Keratinocyte (primary cell): ENCODE measurements at regions not wholly inside any gene's neighbourhood (a gene's known extent, or its start where the extent isn't known, plus 50 kb on each side); places are given as distances from the start of the nearest gene placed in this dataset.

ENCODE experiments used
- DNase-seq: peaks from one replicate; pipeline ENCODE4 v3.0.0-alpha.2; 2011; ENCODE audit warnings: low read depth, missing footprints, low spot score
- FAIRE-seq: peaks from 2 replicates; lab custom pipeline; 2011; peaks lifted over from hg19 to GRCh38; lab: Jason Lieb, UNC
- H2AFZ ChIP-seq: 2 replicates; pipeline ENCODE4 v1.6.0; 2012; ENCODE audit warnings: low read length, control low read depth, inconsistent platforms; ENCODE audit not compliant: control insufficient read depth
- H3K27ac ChIP-seq: 2 replicates; pipeline ENCODE4 v1.5.1; 2011; ENCODE audit warnings: low read length; ENCODE audit not compliant: control insufficient read depth, insufficient read depth
- H3K27me3 ChIP-seq: 3 replicates; pipeline ENCODE4 v1.6.0; 2011; ENCODE audit warnings: low read length; ENCODE audit not compliant: control insufficient read depth, insufficient read depth; ENCODE audit errors: extremely low read depth
- H3K36me3 ChIP-seq, 2 experiments: 2 replicates in 1 of 2; 3 replicates in 1 of 2; pipeline ENCODE4 v1.5.1; 2011; ENCODE audit warnings: low read length in 2 of 2, mild to moderate bottlenecking in 1 of 2; ENCODE audit not compliant: control insufficient read depth in 2 of 2, insufficient read depth in 2 of 2; ENCODE audit errors: extremely low read depth in 1 of 2
- H3K4me1 ChIP-seq: 3 replicates; pipeline ENCODE4 v1.5.1; 2011; ENCODE audit warnings: low read length; ENCODE audit not compliant: control insufficient read depth, insufficient read depth; ENCODE audit errors: extremely low read depth
- H3K4me2 ChIP-seq: 3 replicates; pipeline ENCODE4 v1.6.0; 2011; ENCODE audit warnings: low read depth, low read length; ENCODE audit not compliant: control insufficient read depth, insufficient read depth; ENCODE audit errors: extremely low read depth
- H3K4me3 ChIP-seq, 3 experiments: fragments of 200-600 bp in 1 of 3; sonication (generic) in 1 of 3; 2 replicates in 2 of 3; 3 replicates in 1 of 3; pipeline ENCODE4 v1.5.1; 2011 to 2016; ENCODE audit warnings: low read length in 3 of 3, mild to moderate bottlenecking in 3 of 3, control low read depth in 2 of 3, inconsistent platforms in 1 of 3, low read depth in 1 of 3, mixed read lengths in 1 of 3, mixed run types in 1 of 3, moderate library complexity in 1 of 3; ENCODE audit not compliant: control insufficient read depth in 2 of 3, insufficient read depth in 2 of 3; ENCODE audit errors: extremely low read depth in 1 of 3
- H3K79me2 ChIP-seq: 2 replicates; pipeline ENCODE4 v1.6.0; 2012; ENCODE audit warnings: low read length; ENCODE audit not compliant: control insufficient read depth, insufficient read depth
- H3K9ac ChIP-seq: 3 replicates; pipeline ENCODE4 v1.6.0; 2011; ENCODE audit warnings: low read length; ENCODE audit not compliant: control insufficient read depth, insufficient read depth; ENCODE audit errors: extremely low read depth
- H3K9me1 ChIP-seq: 3 replicates; pipeline ENCODE4 v1.6.0; 2011; ENCODE audit warnings: low read length; ENCODE audit not compliant: control insufficient read depth, insufficient read depth; ENCODE audit errors: extremely low read depth
- H3K9me3 ChIP-seq: 2 replicates; pipeline ENCODE4 v1.5.1; 2012; ENCODE audit warnings: low read depth, low read length; ENCODE audit not compliant: control insufficient read depth
- H4K20me1 ChIP-seq: 3 replicates; pipeline ENCODE4 v1.6.0; 2011; ENCODE audit warnings: low read length; ENCODE audit not compliant: control insufficient read depth, insufficient read depth; ENCODE audit errors: extremely low read depth
- CTCF ChIP-seq, 3 experiments: IDR thresholded peaks in 1 of 3; conservative IDR thresholded peaks in 1 of 3; optimal IDR thresholded peaks in 1 of 3; 2 replicates in 2 of 3; 3 replicates in 1 of 3; pipeline versions ENCODE3 to v1.5.1; 2011; ENCODE audit warnings: low read length in 3 of 3, mild to moderate bottlenecking in 3 of 3, moderate library complexity in 2 of 3, control low read depth in 1 of 3, inconsistent platforms in 1 of 3; ENCODE audit not compliant: insufficient read depth in 2 of 3; ENCODE audit errors: extremely low read depth in 1 of 3
- EZH2 ChIP-seq: IDR thresholded peaks from one replicate; pipeline ENCODE4 v1.6.1; 2012; ENCODE audit warnings: inconsistent platforms, mild to moderate bottlenecking, low read length, moderate library complexity
- dilution Hi-C: fragments of 300-500 bp; cut with MboI; formaldehyde crosslinking; loops from one replicate; pipeline ENCODE4 v1.7.0; 2020; ENCODE audit warnings: low sequenced_read_pairs; ENCODE audit not compliant: extremely low pct_ligation_motif_present

GRCh38 chr6:125377621-125378020 is 75.9 kb upstream of the HDDC2 start:
- dilution Hi-C loops = no loop called here
- H3K4me2 ChIP-seq = no peak overlapping the region
- H3K4me1 ChIP-seq = no peaks in the 10 kb centered on the region
- no peaks in the 10 kb centered on the region for H3K9me1 ChIP-seq
- H3K9ac ChIP-seq = no peak overlapping the region
- H3K9me3 ChIP-seq = no peaks in the 10 kb centered on the region
- H3K79me2 ChIP-seq = no peaks in the 10 kb centered on the region
- FAIRE-seq = no peak
- TF ChIP-seq EZH2 = no peak
- no peak for TF ChIP-seq CTCF (optimal IDR thresholded peaks at IDR 0.05 in 1 of 3, IDR thresholded peaks at IDR 0.05 in 1 of 3, conservative IDR thresholded peaks at IDR 0.05 in 1 of 3; ENCODE audit: extremely low read depth in 1 of 3, insufficient read depth in 2 of 3, low read length in 3 of 3)
- H3K4me3 ChIP-seq = no peak overlapping the region
- no peak overlapping the region for H2AFZ ChIP-seq
- DNase-seq = no peak
- H4K20me1 ChIP-seq = no peaks in the 10 kb centered on the region
- H3K27me3 ChIP-seq = no peaks in the 10 kb centered on the region
- no peaks in the 10 kb centered on the region for H3K36me3 ChIP-seq
- no peak overlapping the region for H3K27ac ChIP-seq

DNA sequence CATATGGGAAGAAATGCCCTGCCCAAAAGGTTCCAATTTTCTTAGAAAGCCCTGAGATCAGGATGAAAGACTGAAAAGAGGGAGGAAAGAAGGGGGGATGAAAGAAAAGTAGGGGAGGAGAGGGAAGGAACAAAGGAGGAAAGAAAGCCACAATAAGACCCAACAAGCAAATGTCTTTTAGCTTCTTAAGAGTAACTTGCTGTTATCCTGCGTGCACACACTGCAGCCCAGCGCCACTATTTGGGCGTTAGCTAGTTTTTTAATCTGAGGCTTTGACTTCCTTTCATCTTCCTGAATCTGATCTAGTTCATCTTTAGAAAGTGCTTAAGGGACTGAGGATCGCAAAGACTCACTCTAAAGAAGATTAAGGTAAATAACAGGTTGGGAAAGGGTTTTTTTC is 77.4 kb upstream of the HDDC2 start:
- DNase-seq (no peak), FAIRE-seq (no peak)
- H3K4me1 ChIP-seq = no peaks in the 10 kb centered on the region
- no peak overlapping the region for H3K27ac ChIP-seq
- no peak overlapping the region for H3K4me2 ChIP-seq
- TF ChIP-seq CTCF (optimal IDR thresholded peaks at IDR 0.05 in 1 of 3, IDR thresholded peaks at IDR 0.05 in 1 of 3, conservative IDR thresholded peaks at IDR 0.05 in 1 of 3; ENCODE audit: extremely low read depth in 1 of 3, insufficient read depth in 2 of 3, low read length in 3 of 3) (no peak), EZH2 (no peak)
- H2AFZ ChIP-seq = no peak overlapping the region
- H3K9me3 ChIP-seq = no peaks in the 10 kb centered on the region
- H3K79me2 ChIP-seq = no peaks in the 10 kb centered on the region
- dilution Hi-C loops = no loop called here
- no peaks in the 10 kb centered on the region for H3K9me1 ChIP-seq
- no peaks in the 10 kb centered on the region for H4K20me1 ChIP-seq
- no peaks in the 10 kb centered on the region for H3K36me3 ChIP-seq
- no peak overlapping the region for H3K9ac ChIP-seq
- H3K4me3 ChIP-seq = no peak overlapping the region
- no peaks in the 10 kb centered on the region for H3K27me3 ChIP-seq
